ENCODE measurements at regions not wholly inside any gene's neighbourhood (a gene's known extent, or its start where the extent isn't known, plus 50 kb on each side); places are given as distances from the start of the nearest gene placed in this dataset.

- DNase-seq: no peak
- H3K27me3 Mint-ChIP-seq: no peaks in the 10 kb centered on the region
- no peaks in the 10 kb centered on the region for H3K4me1 Mint-ChIP-seq
- ChIA-PET POLR2A (no interaction called here), CTCF (no interaction called here)
- H3K4me3 Mint-ChIP-seq: no peak overlapping the region
- no peaks in the 10 kb centered on the region for H3K36me3 Mint-ChIP-seq (ENCODE audit: low read depth)
- H3K27ac Mint-ChIP-seq: no peak overlapping the region
- no peaks in the 10 kb centered on the region for H3K9me3 Mint-ChIP-seq
Observed at GRCh38 chr2:187989925-187990623, 301.6 kb upstream of the GULP1 start.

DNA sequence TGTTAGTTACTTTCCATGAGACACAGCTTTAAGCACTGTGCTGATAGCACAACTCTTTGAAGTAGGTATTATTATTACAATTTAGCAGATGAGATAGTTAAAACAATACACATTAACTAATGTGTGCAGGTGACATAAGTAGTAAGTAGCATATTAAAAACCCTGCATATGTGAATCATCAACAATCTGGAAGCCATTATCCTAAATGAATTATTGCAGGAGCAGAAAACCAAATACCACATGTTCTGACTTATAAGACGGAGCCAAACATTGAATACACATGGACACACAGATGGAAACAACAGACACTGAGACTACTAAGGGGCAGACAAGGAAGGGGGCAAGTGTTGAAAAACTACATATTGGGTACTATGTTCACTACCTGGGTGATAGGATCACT, 300.3 kb upstream of the GULP1 start:
- Mint-ChIP-seq H3K27me3 (no peaks in the 10 kb centered on the region), H3K36me3 (ENCODE audit: low read depth) (no peaks in the 10 kb centered on the region), H3K9me3 (no peaks in the 10 kb centered on the region), H3K27ac (no peak overlapping the region), H3K4me1 (no peaks in the 10 kb centered on the region), H3K4me3 (no peak overlapping the region)
- POLR2A ChIA-PET: no interaction called here
- no peak for DNase-seq
- CTCF ChIA-PET: no interaction called here

GRCh38 chr2:187994464-187995331, 297.0 kb upstream of the GULP1 start:
- no peaks in the 10 kb centered on the region for H3K4me1 Mint-ChIP-seq
- H3K9me3 Mint-ChIP-seq: no peaks in the 10 kb centered on the region
- POLR2A ChIA-PET: interaction anchor here (0.7 kb wide), 1 partner anchor 198 kb away, joined by 3 read pairs; no protein-coding TSS in a partner anchor
- no peaks in the 10 kb centered on the region for H3K27me3 Mint-ChIP-seq
- no peak overlapping the region for H3K4me3 Mint-ChIP-seq
- CTCF ChIA-PET: no interaction called here
- H3K36me3 Mint-ChIP-seq (ENCODE audit: low read depth): no peaks in the 10 kb centered on the region
- no peak overlapping the region for H3K27ac Mint-ChIP-seq
- DNase-seq: no peak

DNA sequence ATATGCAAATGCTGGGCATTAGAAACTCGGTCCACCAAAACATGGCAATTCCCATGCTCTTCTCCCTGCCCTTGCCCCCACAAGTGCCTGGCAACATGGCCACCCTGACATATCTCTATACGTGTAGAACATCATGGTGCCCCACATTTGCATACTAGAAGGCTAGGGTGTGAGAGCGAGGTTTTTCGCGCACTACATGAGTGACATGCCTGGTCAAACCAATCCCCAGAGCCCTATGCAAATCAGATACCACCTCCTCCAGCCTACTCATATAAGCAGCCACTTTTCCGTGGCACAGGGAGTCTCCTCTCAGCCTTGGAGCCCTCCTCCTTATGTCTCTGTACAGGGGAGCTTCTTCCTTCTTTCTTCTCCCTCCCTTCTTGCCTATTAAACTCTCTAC, 296.1 kb upstream of the GULP1 start:
- Mint-ChIP-seq H3K36me3 (ENCODE audit: low read depth) (no peaks in the 10 kb centered on the region), H3K4me1 (no peaks in the 10 kb centered on the region), H3K27ac (no peak overlapping the region), H3K4me3 (no peak overlapping the region), H3K9me3 (no peaks in the 10 kb centered on the region), H3K27me3 (no peaks in the 10 kb centered on the region)
- POLR2A ChIA-PET: no interaction called here
- no peak for DNase-seq
- CTCF ChIA-PET: no interaction called here

- CTCF ChIA-PET: no interaction called here
- Mint-ChIP-seq H3K4me1 (no peaks in the 10 kb centered on the region), H3K27ac (no peak overlapping the region), H3K4me3 (no peak overlapping the region), H3K9me3 (no peaks in the 10 kb centered on the region), H3K36me3 (ENCODE audit: low read depth) (no peaks in the 10 kb centered on the region), H3K27me3 (no peaks in the 10 kb centered on the region)
- DNase-seq: no peak
- POLR2A ChIA-PET: no interaction called here
Observed at GRCh38 chr2:187996630-187997029, 295.0 kb upstream of the GULP1 start.

DNA sequence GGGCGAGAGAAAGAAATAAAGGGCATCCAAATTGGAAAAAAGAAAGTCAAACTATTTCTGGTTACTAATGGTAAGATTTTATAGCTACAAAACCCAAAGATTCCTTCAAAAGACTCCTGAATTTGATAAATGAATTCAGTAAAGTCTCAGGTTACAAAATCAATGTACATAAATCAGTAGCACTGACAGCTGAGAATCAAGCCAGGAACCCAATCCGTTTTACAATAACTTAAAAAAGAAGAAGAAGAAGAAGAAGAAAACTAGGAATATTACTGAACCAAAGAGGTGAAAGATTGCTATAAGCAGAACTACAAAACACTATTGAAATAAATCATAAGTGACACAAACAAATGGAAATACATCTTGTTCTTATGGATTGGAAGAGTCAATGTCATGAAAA, 291.5 kb upstream of the GULP1 start:
- CTCF ChIA-PET: no interaction called here
- POLR2A ChIA-PET: no interaction called here
- Mint-ChIP-seq H3K36me3 (ENCODE audit: low read depth) (no peaks in the 10 kb centered on the region), H3K27me3 (no peaks in the 10 kb centered on the region), H3K27ac (no peak overlapping the region), H3K4me1 (no peaks in the 10 kb centered on the region), H3K4me3 (no peak overlapping the region), H3K9me3 (no peaks in the 10 kb centered on the region)
- no peak for DNase-seq

- no peak for DNase-seq
- no peaks in the 10 kb centered on the region for H3K27me3 Mint-ChIP-seq
- H3K27ac Mint-ChIP-seq: no peak overlapping the region
- no peaks in the 10 kb centered on the region for H3K36me3 Mint-ChIP-seq (ENCODE audit: low read depth)
- CTCF ChIA-PET: no interaction called here
- no peak overlapping the region for H3K4me3 Mint-ChIP-seq
- no peaks in the 10 kb centered on the region for H3K9me3 Mint-ChIP-seq
- H3K4me1 Mint-ChIP-seq: no peaks in the 10 kb centered on the region
- POLR2A ChIA-PET: no interaction called here
Observed at GRCh38 chr2:188003800-188004199, 287.9 kb upstream of the GULP1 start.

DNA sequence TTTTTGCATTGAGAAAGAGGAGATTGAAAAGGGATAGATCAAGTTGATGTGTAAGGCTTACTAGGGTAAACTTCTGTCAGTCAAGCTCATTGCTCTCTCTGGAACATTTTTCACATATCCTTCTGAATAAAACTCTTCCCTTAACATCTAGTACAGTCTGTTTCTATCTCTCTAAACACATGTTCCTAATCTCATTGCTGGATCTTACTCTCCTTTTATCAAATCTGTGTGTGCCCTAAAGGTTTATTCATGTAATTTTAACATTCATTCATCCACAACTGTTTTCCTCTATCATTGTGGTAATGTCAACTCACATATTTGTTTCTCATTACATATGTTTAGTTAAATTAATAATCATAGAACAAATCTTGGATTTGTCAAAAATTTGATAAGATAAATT, 277.9 kb upstream of the GULP1 start:
- POLR2A ChIA-PET: no interaction called here

DNA sequence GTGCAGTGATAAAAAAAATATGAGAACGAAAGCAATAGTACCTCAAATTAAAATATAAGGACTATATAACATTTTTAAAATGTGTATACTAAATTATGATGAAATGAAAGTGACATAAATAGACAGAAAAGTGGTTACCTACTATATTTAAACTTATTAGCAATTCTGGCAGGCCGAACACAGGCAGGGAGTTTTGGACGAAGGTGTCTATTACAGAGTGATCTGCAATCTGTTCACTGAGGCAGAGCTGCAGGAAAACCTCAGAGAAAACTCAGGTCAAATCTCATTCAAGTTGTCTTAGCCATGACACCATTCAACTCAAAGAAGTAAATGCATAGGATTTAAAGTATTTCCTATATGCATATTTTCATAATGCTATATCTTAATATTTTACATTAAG, 274.8 kb upstream of the GULP1 start:
- H3K9me3 Mint-ChIP-seq: peaks cover 2% of the 10 kb centered on the region
- H3K4me1 Mint-ChIP-seq: no peaks in the 10 kb centered on the region
- CTCF ChIA-PET: no interaction called here
- POLR2A ChIA-PET: no interaction called here
- no peaks in the 10 kb centered on the region for H3K36me3 Mint-ChIP-seq (ENCODE audit: low read depth)
- no peak for DNase-seq
- H3K27me3 Mint-ChIP-seq: no peaks in the 10 kb centered on the region
- H3K27ac Mint-ChIP-seq: no peak overlapping the region
- H3K4me3 Mint-ChIP-seq: no peak overlapping the region

More for the DNA sequence above, 277.9 kb upstream of the GULP1 start:
- CTCF ChIA-PET: no interaction called here
- Mint-ChIP-seq H3K9me3 (no peaks in the 10 kb centered on the region), H3K27me3 (no peaks in the 10 kb centered on the region), H3K4me3 (no peak overlapping the region), H3K4me1 (no peaks in the 10 kb centered on the region), H3K27ac (no peak overlapping the region), H3K36me3 (ENCODE audit: low read depth) (no peaks in the 10 kb centered on the region)
- no peak for DNase-seq

GRCh38 chr2:188022389-188022788, 269.3 kb upstream of the GULP1 start:
- Mint-ChIP-seq H3K4me3 (no peak overlapping the region), H3K9me3 (peaks cover 2% of the 10 kb centered on the region), H3K27me3 (no peaks in the 10 kb centered on the region), H3K27ac (no peak overlapping the region), H3K4me1 (no peaks in the 10 kb centered on the region), H3K36me3 (ENCODE audit: low read depth) (no peaks in the 10 kb centered on the region)
- ChIA-PET CTCF (no interaction called here), POLR2A (no interaction called here)
- DNase-seq: no peak

- Mint-ChIP-seq H3K9me3 (peaks cover 2% of the 10 kb centered on the region), H3K27ac (no peak overlapping the region), H3K4me1 (no peaks in the 10 kb centered on the region), H3K36me3 (ENCODE audit: low read depth) (no peaks in the 10 kb centered on the region), H3K27me3 (no peaks in the 10 kb centered on the region), H3K4me3 (no peak overlapping the region)
- ChIA-PET CTCF (no interaction called here), POLR2A (no interaction called here)
- DNase-seq: no peak
Observed at GRCh38 chr2:188023035-188023434, 268.6 kb upstream of the GULP1 start.

DNA sequence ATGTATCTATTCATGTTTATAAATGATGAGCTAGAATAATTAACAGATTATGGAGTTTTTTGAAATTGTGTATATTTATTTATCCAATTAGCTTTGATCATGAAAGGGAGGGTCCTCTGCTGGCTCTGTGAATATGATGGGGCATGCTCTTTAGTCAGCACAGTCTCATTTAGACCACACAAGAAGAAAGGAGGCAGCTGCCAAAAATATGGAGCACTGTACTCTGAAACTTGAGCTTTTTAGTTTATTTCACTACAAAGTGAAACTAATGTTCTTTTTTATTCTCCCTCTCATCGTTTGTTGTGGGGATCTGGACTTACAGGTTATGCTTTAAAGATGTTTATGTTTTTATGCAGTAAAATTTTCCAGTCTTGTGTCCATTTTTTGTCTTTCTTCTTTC, 266.9 kb upstream of the GULP1 start:
- H3K4me3 Mint-ChIP-seq: no peak overlapping the region
- H3K9me3 Mint-ChIP-seq: no peaks in the 10 kb centered on the region
- POLR2A ChIA-PET: no interaction called here
- no peaks in the 10 kb centered on the region for H3K4me1 Mint-ChIP-seq
- no peak overlapping the region for H3K27ac Mint-ChIP-seq
- CTCF ChIA-PET: no interaction called here
- no peaks in the 10 kb centered on the region for H3K27me3 Mint-ChIP-seq
- no peaks in the 10 kb centered on the region for H3K36me3 Mint-ChIP-seq (ENCODE audit: low read depth)
- no peak for DNase-seq

GRCh38 chr2:188028739-188029138, 262.9 kb upstream of the GULP1 start:
- Mint-ChIP-seq H3K4me3 (no peak overlapping the region), H3K36me3 (ENCODE audit: low read depth) (no peaks in the 10 kb centered on the region), H3K9me3 (no peaks in the 10 kb centered on the region), H3K27me3 (no peaks in the 10 kb centered on the region), H3K4me1 (no peaks in the 10 kb centered on the region), H3K27ac (no peak overlapping the region)
- DNase-seq: no peak
- POLR2A ChIA-PET: no interaction called here
- CTCF ChIA-PET: no interaction called here

DNA sequence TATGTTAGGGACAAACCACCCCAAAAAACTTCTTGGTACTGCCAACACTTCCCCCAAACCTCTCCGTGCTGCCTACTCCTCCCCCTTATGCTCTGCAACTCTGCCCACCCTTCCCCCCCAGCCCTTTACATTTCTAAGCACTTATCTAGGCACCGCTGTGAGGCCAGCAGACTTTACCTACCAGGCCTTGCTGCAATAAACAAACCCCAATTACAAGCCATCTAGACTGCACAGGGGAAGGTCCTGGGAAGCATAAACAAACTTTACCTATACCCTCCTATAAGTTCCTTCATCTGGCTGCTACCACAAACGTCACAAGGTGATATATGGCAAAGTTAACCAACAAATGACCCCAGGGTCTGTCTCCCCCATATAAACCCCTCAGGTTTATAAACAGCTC, 259.4 kb upstream of the GULP1 start:
- H3K4me3 Mint-ChIP-seq: no peak overlapping the region
- H3K4me1 Mint-ChIP-seq: no peaks in the 10 kb centered on the region
- DNase-seq: no peak
- ChIA-PET POLR2A (no interaction called here), CTCF (no interaction called here)
- H3K36me3 Mint-ChIP-seq (ENCODE audit: low read depth): no peaks in the 10 kb centered on the region
- H3K27ac Mint-ChIP-seq: no peak overlapping the region
- H3K9me3 Mint-ChIP-seq: no peaks in the 10 kb centered on the region
- no peaks in the 10 kb centered on the region for H3K27me3 Mint-ChIP-seq
